NOMO-1 treated with dmso at 0.1 percent for 144 hours (cell line): ENCODE measurements at regions not wholly inside any gene's neighbourhood (a gene's known extent, or its start where the extent isn't known, plus 50 kb on each side); places are given as distances from the start of the nearest gene placed in this dataset.
"Not testable (repeated sequence)": the region's sequence is repeated elsewhere in the genome, so short reads cannot be mapped to it uniquely, and the experiment has no call there.

Experiments
- DNase-seq: peaks from one replicate; lab custom pipeline; 2025; ENCODE audit not compliant: unreplicated experiment; lab: John Stamatoyannopoulos, UW

DNA sequence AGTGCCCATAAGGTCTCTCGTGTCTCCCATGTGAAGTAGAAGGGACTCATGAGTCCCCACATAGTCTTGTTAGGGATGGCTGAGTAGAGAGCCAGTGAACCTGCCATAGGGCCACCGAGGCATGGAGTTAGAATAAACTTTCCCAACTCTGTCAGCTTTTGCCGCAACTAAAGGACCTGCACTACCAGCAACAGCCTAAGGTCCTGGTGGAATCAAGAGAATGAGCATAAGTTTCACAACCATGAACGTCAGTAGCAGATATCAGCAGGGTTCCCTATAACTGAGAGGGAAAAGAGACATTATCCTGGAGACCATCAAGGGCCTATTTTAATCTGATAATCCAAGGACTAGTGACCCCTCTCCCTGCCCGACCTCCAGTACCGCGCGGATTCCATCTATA lies 60.3 kb upstream of the FNDC3B start:
- no peak for DNase-seq

DNA sequence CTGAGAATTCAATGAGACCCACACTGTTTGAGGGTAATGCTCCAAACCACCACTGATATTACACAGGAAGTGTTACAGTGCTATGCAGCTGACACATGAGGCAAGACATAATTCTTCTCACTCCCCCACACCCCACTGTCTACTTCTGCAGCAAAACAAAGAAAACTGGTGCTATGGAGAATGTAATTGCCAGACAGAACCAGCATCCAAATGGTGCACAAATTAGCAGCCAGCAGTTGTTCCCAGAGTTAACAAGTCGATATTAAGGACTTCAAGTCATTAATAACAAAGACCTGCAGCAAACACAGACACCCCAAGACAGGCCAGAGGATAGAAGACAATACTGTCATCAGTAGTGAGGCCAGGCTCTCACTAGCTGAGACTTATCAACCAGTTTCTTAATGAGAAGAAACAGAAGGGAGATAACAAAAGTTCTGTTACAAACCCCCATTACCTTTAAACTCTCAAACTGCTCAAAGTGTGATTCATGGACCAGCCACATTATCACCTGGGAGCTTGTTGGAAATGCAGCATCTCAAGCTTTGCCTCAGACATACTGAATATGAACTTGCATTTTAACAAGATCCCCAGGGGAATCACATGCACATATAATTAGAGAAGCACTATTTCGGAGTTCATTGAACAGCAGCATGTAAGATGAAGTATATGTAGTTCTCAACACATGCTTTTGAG lies 58.7 kb upstream of the FNDC3B start:
- DNase-seq: peak; percentile 84

DNA sequence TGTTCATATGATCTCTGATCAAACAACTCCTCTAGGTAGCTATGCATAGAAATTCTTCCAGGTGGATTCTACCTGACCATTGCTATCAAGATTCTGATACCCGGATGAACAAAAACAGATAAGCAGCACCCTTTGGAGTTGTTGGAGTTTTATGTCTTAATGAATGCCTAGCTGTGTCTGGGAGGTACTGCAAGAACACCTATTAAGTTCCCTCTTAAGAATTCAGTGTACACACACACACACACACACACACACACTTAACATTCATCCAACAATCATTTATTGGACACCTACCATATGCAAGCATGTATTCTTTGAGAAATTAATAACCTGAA lies 58.1 kb upstream of the FNDC3B start:
- no peak for DNase-seq

DNA sequence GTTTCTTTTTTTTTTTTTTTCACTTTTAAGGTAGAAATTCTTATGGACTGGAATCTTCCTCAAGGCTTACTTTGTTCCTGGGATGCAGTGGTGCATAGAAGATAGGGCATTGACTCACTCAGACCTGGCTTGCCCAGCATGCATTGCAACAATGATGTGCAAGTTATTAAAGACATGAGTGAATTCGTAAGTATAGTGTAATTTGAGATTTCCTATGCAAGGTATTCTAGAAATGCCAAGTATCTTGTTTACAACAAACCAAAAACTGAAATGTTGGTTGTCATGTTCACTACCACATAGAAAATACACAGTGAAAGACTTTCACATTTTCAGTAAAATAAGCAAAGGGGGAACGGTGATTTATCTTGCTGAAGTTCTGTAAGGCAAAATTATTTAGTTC lies 56.5 kb upstream of the FNDC3B start:
- DNase-seq: no peak

DNA sequence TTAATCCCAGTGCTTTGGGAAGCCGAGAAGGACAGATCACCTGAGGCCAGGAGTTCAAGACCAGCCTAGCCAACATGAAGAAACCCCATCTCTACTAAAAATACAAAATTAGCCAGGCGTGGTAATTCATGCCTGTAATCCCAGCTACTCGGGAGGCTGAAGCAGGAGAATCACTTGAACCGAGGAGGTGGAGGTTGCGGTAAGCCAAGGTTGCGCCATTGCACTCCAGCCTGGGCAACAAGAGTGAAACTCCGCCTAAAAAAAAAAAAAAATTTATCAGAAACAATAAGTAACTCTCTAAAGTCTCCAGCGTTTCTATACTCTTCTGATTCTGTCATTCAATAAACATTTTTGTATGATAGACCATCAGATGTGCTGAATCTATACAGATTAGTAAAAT lies 55.7 kb upstream of the FNDC3B start:
- not testable (repeated sequence) for DNase-seq

DNA sequence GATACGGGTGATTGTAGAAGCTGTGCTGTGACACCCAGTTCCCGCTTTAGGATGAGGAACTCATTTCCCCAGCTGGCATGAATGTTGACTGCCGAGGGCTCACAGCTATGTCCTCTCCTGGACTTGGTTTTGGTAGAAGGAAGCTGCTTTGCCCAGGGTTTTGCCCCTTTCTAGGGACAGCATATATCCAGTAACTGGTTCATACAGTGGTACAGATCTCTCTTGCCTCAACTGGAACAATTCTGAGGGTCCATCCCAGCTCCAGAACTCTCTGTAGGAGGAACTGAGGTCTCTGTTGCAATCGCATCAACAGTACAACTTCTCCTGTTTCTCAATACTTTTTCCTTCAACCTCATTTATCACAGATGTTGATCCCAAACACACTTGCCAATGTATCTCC lies 54.5 kb upstream of the FNDC3B start:
- peak; percentile 79 for DNase-seq

DNA sequence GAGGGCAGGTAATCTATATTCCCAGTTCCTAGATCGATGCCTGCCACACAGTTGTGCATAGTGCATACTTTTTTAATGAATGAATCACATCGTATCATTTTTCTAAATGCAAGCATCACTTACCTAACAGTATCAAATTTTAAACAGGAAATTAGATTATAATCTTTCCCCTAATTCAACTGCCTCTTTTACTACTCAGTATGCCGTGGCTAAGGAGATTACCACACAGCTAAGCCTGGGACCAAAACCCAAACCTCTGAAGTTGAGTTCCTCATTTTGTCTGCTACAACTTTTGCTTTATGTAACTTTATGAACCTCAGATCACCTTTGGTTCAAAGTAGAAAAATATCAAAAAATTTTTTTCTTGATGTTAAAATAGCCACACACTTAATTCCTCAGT lies 53.2 kb upstream of the FNDC3B start:
- peak; percentile 88 for DNase-seq

DNA sequence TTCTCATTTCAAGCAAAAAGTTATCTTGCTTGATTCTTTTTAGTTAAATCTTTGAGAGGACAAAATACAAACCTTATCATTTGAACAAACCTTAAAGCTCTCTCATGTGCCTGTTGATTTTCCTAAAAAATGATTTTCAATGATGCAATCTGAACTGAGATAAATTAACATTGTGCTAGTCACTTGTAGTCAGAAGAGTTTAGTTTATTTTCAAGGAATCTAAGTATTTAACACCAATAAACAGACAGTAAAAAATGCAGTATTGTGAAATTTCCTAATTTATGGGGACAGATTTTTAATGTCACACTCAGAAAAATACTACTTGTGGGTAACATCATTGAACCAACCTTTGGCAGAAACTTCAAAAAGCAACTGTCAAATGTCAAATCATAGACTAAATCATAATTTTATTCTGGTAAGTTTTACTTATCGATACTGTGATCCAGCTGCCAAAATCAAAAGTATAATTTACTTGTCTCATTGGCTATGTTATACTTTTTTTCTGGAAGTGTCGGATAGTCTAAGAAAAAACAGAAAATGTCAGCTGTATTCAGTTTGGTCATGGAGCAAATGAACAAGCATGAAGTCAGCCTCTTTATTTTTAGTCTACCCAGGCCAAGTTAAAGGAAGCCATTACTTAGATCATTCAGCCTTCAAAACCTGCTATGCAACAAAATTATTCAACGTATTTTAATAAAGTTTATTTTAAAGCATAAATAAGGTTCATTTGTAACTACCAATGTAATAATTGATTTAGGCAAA lies 52.4 kb upstream of the FNDC3B start:
- DNase-seq: no peak
